Epithelial cell of proximal tubule (primary cell): ENCODE measurements at regions not wholly inside any gene's neighbourhood (a gene's known extent, or its start where the extent isn't known, plus 50 kb on each side); places are given as distances from the start of the nearest gene placed in this dataset.

Experiments used
- DNase-seq: peaks from one replicate; pipeline ENCODE4 v3.0.0-alpha.2; 2011; ENCODE audit warnings: low read depth
- H3K4me3 ChIP-seq: 2 replicates; pipeline ENCODE4 v1.5.1; 2011; ENCODE audit warnings: low read depth, mild to moderate bottlenecking, low read length
- CTCF ChIP-seq: conservative IDR thresholded peaks from 2 replicates; pipeline ENCODE4 v1.5.1; 2012; ENCODE audit warnings: low read depth, mild to moderate bottlenecking, low read length

GRCh38 chr7:25037325-25037724 is 57.3 kb upstream of the OSBPL3 start:
- no peak for TF ChIP-seq CTCF
- H3K4me3 ChIP-seq = no peak overlapping the region
- DNase-seq = no peak

- H3K4me3 ChIP-seq = no peak overlapping the region
- TF ChIP-seq CTCF = no peak
- no peak for DNase-seq
Measured at GRCh38 chr7:25035274-25035673, 55.3 kb upstream of the OSBPL3 start.

DNA sequence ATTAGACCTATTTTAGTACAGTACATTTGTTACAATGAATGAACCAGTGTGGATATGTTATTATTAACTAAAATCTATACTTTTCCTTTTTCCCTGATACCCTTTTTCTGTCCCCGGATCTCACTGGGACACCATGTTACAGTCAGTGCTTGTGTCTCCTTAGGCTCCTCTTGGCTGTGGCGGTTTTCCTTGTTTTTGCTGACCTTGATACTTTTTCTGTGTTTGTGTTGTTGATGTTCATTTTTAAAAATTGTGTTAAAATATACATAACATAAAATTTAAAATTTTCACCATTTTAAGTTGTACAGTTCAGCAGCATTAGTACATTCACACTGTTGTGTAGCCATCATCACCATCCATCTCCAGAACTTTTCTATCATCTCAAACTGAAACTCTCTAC is 54.2 kb upstream of the OSBPL3 start:
- TF ChIP-seq CTCF = no peak
- no peak for DNase-seq
- no peak overlapping the region for H3K4me3 ChIP-seq

GRCh38 chr7:25032774-25033743 is 53.1 kb upstream of the OSBPL3 start:
- no peak overlapping the region for H3K4me3 ChIP-seq
- no peak for TF ChIP-seq CTCF
- DNase-seq = no peak

DNA sequence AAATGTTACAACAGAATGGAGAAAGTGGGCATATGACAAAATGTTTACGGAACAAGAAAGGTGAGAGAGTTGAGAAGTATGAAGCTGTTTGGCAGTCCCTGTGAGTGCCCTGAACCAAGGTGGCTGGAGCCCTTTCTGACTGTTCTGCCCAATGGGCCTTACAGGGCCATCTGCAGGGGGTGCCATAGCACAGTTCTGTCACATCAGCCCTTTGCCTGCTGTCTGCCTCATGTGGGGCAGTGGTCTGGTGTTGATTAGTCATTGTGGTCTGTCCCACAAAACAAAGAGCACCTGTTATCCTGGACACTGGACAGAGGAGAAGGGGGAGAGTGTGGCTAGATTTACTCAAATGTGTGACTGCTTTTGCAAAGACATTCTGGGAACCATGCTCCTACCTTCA is 51.5 kb upstream of the OSBPL3 start:
- no peak for DNase-seq
- peak; percentile 21 for TF ChIP-seq CTCF
- no peak overlapping the region for H3K4me3 ChIP-seq

- no peak for DNase-seq
- H3K4me3 ChIP-seq = no peak overlapping the region
- no peak for TF ChIP-seq CTCF
Measured at GRCh38 chr7:25031007-25031406, 51.0 kb upstream of the OSBPL3 start.
